PC-9 (cell line): ENCODE measurements at regions not wholly inside any gene's neighbourhood (a gene's known extent, or its start where the extent isn't known, plus 50 kb on each side); places are given as distances from the start of the nearest gene placed in this dataset.

ENCODE experiments used
- CTCF ChIP-seq: fragments of 200-600 bp; sonication (generic); conservative IDR thresholded peaks from 2 replicates; pipeline ENCODE4 v1.6.1; 2017; ENCODE audit warnings: mixed run types, antibody characterized with exemption, mild to moderate bottlenecking, moderate library complexity
- EZH2 ChIP-seq: fragments of 200-600 bp; sonication (generic); IDR thresholded peaks from 2 replicates; pipeline ENCODE4 v1.8.0; 2017; ENCODE audit warnings: antibody characterized with exemption, low read depth

- TF ChIP-seq CTCF (no peak), EZH2 (no peak)
These were observed 99.1 kb upstream of the RGS4 start for GRCh38 chr1:162970021-162970420.
